ENCODE measurements at regions not wholly inside any gene's neighbourhood (a gene's known extent, or its start where the extent isn't known, plus 50 kb on each side); places are given as distances from the start of the nearest gene placed in this dataset.
"Not testable (repeated sequence)": the region's sequence is repeated elsewhere in the genome, so short reads cannot be mapped to it uniquely, and the experiment has no call there.

DNA sequence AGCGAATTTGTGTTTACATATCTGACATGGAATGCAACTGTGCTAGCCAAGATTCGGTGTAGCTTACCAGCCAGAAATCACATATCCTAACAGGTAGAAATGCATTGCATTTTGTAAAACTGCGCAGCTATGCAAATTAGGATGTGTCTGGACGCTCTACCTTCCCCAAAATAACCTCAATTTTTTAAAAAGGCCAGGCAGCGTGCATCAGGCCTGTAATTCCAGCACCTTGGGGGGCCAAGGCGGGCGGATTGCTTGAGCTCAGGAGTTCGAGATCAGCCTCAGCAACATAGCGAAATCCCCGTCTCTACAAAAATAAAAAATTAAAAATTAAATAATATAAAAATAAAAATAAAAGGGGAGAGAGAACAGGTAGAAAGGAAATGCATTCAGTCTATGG lies 305.0 kb downstream of the TYW1 start:
- no peak for DNase-seq (ENCODE audit: low spot score)

DNA sequence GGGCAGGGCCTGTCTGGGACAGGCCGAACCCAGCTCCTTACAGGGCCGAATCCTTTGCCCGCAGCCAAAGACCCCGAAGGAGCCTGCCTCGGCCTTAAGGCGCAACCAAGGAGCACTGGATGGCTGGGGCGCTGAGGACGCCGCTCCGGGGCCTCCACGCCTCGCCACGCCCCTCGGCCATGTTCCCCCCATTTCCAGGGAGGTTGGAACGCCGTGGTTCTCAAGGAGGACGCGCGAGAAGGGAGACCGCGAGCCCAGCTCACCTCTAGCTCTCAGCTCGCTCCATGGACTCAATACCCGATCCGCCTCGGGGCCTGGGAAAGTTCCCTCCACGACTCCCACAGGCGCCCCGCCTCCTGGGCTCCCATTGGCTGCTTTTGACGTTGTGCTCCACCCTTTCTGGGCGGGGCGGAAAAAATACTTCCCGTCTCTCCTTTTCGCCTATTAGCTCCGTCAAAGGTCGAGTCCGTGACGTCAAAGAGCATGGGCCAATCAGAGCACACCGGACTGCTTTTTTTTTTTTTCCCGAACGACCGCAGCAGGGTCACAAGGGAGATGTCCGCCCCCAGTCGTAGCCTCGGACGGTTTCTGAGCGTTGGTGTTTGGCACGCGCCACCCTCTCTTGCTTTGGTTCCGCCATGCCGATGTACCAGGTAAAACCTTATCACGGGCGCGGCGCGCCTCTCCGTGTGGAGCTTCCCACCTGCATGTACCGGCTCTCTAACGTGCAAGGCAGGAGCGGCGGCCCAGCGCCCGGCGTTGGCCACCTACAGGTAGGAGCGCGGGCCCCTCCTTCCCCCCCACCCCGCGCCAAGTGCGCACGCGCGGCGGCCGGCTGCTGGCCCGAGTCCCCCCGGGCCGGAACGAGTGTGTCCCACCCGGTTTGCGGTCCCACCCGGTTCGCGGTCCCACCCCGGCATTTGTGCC lies 305.7 kb downstream of the TYW1 start:
- DNase-seq (ENCODE audit: low spot score): peak; percentile 99

DNA sequence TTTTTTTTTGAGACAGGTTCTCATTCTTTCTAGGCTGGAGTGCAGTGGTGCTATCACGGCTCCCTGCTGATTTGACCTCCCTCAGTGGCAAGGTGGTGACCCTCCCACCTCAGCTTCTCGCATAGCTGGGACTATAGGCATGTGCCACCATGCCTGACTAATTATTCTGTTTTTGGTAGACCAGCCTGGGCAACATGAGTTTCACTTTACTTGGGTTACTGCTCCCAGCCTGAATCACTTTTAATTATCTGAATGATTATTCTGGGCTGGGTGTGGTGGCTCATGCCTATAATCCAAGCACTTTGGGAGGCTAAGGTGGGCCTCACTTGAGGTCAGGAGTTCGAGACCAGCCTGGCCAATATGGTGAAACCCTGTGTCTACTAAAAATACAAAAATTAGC lies 308.2 kb downstream of the TYW1 start:
- not testable (repeated sequence) for DNase-seq (ENCODE audit: low spot score)

DNA sequence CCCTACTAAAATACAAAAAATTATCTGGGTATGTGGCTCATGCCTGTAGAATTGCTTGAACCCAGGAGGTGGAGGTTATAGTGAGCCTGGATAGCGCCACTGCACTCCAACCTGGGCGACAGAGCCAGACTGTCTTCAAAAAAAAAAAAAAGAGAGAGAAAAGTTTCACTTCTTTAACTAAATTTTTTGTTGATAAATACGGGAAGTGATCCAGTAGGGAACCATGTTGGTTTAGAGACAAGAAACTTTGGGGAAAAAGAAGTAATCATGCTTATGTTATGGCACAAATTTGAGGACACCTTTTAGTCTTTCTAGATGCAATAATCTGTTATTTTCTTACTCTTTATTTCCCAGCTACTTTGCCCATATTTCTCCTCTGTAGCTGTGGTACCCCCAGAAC lies 309.7 kb downstream of the TYW1 start:
- DNase-seq (ENCODE audit: low spot score): no peak

DNA sequence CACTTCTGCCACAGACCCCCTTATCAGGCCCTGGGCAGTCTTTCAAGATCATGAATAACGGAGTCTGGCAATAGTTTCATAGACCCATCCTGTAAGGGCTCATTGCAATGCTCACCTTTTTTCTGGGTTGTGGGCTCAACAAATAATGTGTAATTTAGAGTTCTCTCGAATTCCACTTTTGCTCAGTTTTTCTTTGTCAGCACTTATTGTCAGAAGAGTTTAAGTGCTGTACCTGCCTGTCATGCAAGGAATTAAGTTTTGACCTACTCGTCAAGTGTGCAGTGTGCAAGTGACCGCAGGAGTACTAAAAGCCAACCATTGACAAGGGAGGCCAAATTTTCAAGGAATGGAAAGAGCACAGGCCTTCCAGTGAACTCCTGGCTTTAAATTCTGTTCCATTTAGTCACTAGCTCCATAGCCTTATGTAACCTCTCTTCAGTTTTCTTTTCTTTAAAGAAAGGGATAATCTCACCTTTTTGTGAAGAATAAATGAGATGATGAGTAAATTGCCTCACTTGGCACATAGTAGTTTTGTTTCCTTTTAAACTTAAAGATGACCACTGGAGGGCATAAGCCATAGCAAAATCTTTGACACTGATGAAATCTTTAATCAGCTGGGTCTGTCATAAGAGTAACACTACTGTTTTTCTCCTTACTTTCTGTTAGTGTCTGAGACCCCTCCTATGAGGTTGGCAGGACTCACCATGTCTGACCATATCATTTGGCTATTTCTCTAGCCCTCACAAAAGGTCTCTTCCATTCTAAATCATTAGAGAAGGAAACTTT lies 313.3 kb downstream of the TYW1 start:
- DNase-seq (ENCODE audit: low spot score): no peak

DNA sequence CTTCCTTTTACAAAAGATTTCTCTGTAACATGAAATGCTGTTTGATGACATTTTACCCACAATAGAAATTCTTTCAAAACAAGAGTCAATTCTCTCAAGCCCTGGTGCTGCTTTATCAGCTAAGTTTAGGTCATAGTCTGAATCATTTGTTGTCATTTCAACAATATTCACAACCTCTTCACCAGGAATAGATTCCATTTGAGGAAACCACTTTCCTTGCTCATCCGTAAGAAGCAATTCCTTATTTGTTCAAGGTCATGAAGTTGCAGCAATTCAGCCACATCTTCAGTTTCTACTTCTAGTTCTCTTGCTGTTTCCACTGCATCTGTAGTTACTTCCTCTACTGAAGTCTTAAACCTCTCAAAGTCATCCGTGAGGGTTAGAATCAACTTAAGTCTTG lies 315.3 kb downstream of the TYW1 start:
- no peak for DNase-seq (ENCODE audit: low spot score)

DNA sequence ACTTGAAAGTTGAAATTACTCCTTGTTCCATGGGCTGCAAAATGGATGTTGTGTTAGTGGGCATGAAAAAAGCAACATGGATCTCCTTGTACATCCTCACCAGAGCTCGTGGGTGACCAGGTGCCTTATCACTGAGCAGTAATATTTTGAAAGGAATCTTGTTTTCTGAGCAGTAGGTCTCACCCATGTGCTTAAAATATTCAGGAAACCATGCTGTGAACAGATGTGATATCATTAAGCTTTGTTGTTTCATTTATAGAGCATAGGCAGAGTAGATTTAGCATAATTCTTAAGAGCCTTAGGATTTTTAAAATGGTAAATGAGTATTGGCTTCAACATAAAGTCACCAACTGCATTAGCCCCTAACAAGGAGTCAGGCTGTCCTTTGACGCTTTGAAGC lies 316.6 kb downstream of the TYW1 start:
- DNase-seq (ENCODE audit: low spot score): no peak

DNA sequence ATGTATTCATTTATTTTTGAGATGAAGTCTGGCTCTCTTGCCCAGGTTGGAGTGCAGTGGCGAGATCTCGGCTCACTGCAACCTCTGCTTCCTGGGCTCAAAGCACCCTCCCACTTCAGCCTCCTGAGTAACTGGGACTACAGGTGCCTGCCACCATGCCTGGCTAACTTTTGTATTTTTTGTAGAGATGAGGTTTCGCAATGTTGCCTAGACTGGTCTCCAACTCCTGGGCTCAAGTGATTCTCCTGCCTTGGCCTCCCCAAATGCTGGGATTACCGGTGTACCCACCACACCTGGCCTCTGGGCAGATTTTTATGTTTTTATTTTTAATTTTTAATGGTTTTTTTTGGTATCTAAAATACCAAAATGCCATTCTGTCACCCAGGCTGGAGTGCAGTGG lies 320.3 kb downstream of the TYW1 start:
- DNase-seq (ENCODE audit: low spot score): not testable (repeated sequence)

DNA sequence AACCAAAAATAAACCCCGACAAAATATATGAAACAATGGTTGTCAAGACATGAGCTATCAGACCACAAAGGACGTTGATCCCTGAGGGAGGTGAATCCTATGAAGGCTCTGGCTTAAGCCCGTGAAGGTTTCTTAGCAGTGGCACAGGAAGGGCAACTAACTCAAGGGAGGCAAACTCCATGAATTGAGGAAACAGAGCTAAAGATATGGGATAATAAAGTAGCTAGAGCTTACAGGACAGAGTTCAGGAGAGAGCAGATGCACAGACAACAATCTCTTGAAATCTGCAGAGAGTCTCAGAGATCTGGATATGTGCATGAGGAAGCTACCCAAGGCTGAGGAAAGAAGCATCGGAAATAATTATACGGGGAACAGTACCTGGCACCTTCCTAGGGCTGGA lies 331.6 kb downstream of the TYW1 start:
- DNase-seq (ENCODE audit: low spot score): not testable (repeated sequence)

DNA sequence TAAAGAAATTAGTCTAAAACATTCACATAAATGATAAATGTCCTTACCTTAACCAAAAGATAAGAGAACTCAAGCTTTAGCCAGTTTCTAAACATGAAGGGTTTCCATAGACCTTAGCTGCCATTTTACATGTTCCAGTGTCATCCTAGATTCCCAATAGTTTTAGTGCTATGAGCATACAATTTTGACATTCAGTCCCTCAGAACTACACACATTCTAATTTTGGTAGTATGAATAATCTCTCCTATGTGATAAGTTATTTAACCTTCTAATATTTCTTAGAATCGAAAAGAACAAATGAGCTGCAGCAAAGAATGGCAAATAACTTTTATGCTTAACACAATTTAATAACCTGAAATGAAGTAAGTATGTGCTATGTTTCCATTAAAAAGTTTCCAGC lies 338.5 kb downstream of the TYW1 start:
- DNase-seq (ENCODE audit: low spot score): not testable (repeated sequence)

DNA sequence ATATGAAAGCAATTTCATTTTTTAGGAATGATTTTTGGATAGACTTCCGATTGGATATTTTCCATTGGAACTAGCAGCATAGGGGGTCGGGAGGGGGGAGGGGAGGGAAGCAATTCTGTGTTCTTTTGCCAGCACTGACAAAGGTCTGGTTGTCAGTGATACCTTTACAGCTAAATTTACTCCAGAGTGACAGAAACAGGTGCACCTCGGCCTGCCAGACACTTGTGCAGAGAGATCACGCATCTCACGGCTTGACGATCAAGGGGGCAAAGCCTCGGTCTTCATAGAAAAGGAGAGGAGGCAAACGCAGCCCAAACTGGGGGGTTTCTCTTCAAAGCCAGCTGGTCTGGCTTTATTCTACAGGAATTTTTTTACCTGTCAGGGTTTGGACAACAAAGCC lies 339.0 kb downstream of the TYW1 start:
- DNase-seq (ENCODE audit: low spot score): not testable (repeated sequence)

DNA sequence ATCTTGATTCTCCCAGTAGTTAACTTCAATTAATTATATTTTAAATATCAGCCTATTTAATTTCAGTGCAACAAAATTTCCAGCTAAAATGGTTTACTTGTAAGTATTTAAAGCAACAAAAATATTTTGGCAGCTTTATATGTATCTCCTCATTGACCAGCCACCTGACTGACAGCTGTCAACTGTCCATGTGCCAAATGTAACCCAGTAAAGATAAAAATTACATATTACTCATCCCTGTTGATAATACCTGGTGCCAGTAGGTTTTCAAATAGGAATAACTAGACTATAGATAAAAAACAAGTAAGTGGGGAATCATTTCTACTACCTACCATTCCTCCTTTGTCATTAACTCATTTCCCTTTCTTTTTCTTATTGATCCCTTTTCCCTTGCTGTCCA lies 341.9 kb downstream of the TYW1 start:
- DNase-seq (ENCODE audit: low spot score): not testable (repeated sequence)

DNA sequence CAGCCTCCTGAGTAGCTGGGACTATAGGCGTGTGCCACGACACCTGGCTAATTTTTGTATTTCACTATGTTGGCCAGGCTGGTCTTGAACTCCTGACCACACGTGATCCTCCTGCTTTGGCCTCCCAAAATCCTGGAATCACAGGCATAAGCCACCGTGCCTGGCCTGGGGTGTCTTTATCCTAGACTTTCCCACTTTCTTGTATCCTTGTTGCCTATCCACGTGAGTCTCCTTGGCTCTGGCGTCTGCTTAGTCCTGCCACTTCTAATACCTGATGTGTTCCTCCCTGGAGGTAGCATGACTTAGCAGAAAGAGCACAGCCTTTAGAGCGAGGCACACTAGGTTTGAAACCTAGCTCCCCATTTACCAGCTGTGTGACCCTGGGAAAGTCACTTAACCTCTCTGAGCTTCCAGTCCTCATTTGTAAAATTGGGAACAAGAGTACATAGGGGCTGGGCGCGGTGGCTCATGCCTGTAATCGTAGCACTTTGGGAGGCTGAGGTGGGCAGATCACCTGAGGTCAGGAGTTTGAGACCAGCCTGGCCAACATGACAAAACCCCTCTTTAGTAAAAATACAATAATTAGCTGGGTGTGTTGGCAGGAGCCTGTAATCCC lies 344.6 kb downstream of the TYW1 start:
- DNase-seq (ENCODE audit: low spot score): no peak

DNA sequence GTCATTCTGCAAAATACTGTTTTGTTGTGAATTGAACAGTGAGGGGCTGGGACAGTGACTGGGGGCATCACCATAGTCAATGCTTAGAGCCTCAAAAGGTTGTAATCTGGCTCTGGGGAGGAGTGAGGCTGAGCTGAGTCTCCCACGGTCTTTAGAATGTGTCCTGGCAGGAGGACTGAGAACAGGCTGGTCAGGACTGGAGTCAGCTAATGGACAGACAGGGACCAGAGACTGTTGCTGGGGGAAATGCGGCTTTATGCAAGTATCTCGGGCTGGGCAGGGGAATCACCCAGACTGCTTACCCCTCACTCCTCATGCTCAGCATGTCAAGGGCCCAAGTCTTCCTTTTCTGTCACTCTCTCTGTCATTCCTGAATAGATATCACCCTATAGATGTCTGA lies 346.5 kb downstream of the TYW1 start:
- no peak for DNase-seq (ENCODE audit: low spot score)

DNA sequence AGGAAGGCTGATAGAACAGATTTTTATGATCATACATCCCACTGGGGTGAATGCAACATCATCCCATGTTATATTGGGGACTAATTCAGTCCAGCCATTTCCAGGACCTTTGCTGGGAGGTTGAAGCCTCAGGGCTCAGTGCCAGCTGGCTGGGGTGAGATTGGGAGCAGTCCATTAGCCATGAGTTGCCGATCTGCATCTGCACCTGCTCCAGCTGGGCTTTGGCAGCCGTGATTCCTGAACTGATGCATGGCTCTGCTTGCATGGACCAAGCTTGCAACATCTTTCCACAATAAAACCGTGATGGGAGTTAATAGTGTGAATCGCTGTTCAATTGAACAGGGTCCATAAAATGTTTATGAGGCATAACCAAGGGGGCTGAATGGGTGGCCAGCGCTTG lies 346.9 kb downstream of the TYW1 start:
- DNase-seq (ENCODE audit: low spot score): no peak

DNA sequence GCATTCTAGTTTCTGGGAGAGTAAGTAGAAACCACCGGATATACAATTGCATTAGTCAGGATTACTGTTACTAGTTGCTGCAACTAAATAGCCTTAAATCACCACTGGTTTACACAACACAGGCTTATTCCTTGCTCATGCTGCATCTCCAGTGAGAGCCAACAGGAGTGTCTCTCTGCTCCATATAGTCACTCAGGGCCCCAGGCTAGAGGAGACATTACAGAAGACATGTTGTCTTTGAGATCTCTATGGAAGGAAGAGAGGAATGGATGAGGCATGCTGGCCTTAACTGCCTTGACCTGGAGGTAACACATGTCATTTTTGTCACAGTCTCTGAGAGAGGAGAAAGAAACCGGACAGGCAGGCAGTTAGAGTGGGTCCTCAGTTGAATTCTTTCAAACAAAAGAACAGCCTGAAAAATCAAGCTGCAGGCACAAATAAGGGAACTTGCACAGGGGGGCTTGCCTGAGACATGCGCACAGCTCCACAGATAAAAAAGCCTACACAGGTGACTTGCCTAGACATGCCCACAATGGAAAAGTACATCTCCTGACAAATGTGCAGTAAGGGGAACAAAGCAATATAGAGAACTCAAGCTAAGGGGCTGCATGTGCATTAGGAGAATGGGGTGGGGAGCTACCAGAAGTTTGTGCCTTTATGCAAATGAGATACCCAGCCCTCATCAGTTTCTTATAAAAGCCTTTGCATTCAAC lies 348.0 kb downstream of the TYW1 start:
- DNase-seq (ENCODE audit: low spot score): no peak

DNA sequence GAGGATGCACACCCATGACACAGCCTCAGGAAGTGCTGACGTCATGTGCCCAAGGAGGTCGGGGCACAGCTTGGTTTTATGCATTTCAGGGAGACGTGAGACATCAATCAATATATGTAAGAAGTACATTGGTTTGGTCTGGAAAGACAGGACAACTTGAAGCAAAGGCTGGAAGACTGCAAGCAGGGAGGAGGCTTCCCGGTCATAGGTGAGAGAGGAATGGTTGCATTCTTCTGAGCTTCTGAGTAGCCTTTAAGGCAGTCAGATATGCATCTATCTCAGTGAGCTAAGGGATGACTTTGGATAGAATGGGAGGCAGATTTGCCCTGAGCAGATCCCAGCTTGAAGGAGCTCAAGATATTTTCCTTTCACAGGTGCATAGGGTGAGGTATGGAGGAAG lies 349.5 kb downstream of the TYW1 start:
- DNase-seq (ENCODE audit: low spot score): no peak

DNA sequence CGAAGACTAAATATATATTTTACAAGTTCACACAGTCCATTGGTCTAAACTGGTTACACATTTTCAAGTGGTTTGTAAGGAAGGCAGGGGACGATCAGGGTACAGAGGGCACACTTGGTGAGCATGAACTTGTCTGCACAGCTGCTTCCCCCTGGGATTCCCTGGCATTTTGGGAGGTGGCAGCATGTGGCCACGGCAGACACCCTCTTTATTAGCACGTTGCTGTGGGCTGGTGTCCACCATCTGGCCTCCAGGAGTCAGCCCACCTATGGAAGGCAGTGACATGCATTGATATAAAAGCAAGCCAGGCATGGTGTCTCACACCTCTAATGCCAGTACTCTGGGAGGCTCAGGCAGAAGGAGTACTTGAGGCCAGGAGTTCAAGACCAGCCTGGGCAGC lies 350.2 kb downstream of the TYW1 start:
- no peak for DNase-seq (ENCODE audit: low spot score)

DNA sequence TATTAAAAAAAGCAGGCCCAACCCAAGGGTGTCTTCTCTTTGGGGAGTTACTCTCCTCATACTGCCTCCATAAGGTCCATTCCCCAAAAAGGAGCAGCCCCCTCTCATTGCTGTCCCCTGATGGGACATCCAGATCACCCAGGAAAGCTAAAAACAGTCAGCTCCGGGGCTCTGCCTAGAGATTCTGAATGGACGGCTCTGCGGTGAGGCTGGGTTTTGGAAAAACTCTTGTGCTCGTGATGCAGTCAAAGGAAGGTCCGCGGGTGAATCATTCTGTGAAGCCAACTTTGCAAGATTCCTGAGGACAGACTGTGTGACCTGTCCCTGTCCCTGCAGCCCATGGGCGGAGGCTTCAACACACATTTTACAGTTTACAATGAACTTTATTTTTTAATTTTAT lies 351.5 kb downstream of the TYW1 start:
- DNase-seq (ENCODE audit: low spot score): no peak

DNA sequence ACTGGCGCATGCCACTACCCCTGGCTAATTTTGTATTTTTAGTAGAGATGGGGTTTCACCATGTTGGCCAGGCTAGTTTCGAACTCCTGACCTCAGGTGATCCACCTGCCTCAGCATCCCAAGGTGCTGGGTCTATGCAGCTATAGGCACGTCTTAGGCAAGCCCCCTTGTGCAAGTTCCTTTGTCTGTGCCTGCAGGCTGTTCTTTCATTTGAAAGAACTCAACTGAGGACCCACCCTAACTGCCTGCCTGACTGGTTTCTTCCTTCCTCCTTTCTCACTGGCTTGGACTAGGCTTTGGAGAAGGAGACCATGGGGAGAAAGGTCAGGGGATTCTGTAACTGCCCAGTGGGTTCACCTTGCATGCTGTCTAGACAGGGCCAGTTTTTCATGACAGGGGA lies 361.0 kb downstream of the TYW1 start:
- not testable (repeated sequence) for DNase-seq (ENCODE audit: low spot score)

DNA sequence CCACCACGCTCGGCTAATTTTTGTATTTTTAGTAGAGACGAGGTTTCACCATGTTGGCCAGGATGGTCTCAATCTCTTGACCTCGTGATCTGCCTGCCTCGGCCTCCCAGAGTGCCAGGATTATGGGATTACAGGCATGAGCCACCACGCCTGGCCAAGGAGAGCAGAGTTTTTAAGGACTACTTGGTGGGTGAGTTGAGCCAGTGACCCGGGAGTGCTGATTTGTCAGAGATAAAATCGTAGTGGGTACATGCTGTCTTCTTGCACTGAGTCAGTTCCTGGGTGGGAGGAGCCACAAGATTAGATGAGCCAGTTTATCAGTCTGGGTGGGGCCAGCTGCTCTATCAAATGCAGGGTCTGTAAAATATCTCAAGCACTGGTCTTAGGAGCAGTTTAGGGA lies 361.7 kb downstream of the TYW1 start:
- DNase-seq (ENCODE audit: low spot score): not testable (repeated sequence)

DNA sequence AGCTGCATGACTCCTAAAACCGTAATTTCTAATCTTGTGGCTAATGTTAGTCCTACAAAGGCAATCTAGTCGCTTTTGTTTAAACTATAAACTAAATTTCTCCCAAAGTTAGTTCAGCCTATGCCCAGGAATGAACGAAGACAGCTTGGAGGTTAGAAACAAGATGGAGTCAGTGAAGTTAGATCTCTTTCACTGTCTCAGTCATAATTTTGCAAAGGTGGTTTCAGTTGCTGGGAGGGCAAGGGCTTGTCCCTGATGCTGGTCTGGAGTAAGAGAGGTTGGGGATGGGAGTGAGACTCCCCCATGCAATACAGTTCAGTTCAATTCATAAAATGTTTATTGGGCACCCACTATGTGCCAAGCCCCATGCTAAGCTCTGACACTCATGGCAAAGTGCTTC lies 362.1 kb downstream of the TYW1 start:
- not testable (repeated sequence) for DNase-seq (ENCODE audit: low spot score)

Measured in COLO829 (cell line).